Ovary (tissue), 3 donors: ENCODE measurements at regions not wholly inside any gene's neighbourhood (a gene's known extent, or its start where the extent isn't known, plus 50 kb on each side); places are given as distances from the start of the nearest gene placed in this dataset.

Experiments used
- CTCF ChIP-seq, 3 donors: fragments of 450-650 bp in 2 of 3; fragments of 200-600 bp in 1 of 3; IDR thresholded peaks; one replicate each; pipeline versions ENCODE4 v1.5.1 to v1.8.0; 2016 to 2022; ENCODE audit warnings: antibody characterized with exemption in 3 of 3, mild to moderate bottlenecking in 1 of 3
- EP300 ChIP-seq: sonication (generic); formaldehyde crosslinking; IDR thresholded peaks from one replicate; pipeline ENCODE4 v1.6.1; 2017; ENCODE audit warnings: antibody characterized with exemption
- POLR2A ChIP-seq: fragments of 450-650 bp; IDR thresholded peaks from one replicate; pipeline ENCODE4 v1.6.1; 2017; ENCODE audit warnings: antibody characterized with exemption, mild to moderate bottlenecking, moderate library complexity
- donor health status: DM: no; HTN: no; CAD: no.

- TF ChIP-seq CTCF (IDR thresholded peaks at IDR 0.05), result no peak
- TF ChIP-seq POLR2A, result no peak
- no peak for TF ChIP-seq EP300
Measured at GRCh38 chr14:39704594-39704993, 272.4 kb upstream of the FBXO33 start.
